Sigmoid colon (tissue), 6 donors: ENCODE measurements at regions not wholly inside any gene's neighbourhood (a gene's known extent, or its start where the extent isn't known, plus 50 kb on each side); places are given as distances from the start of the nearest gene placed in this dataset.

Experiments used
- DNase-seq: peaks from one replicate; pipeline ENCODE4 v3.0.0-alpha.2; 2019
- H3K27ac ChIP-seq, 4 donors: fragments of 200-600 bp; sonication (generic); one replicate each; pipeline ENCODE4 v1.5.1; 2016 to 2019; ENCODE audit warnings: mild to moderate bottlenecking in 1 of 4
- H3K27me3 ChIP-seq, 3 donors: fragments of 200-600 bp; sonication (generic); one replicate each; pipeline ENCODE4 v1.5.1; 2019; ENCODE audit warnings: mild to moderate bottlenecking in 1 of 3
- H3K36me3 ChIP-seq, 4 donors: fragments of 200-600 bp; sonication (generic); one replicate each; pipeline ENCODE4 v1.5.1; 2016 to 2019
- H3K4me1 ChIP-seq, 4 donors: fragments of 200-600 bp; sonication (generic); one replicate each; pipeline ENCODE4 v1.5.1; 2017 to 2019
- H3K4me3 ChIP-seq, 4 donors: fragments of 200-600 bp; sonication (generic); one replicate each; pipeline ENCODE4 v1.5.1; 2017 to 2019; ENCODE audit warnings: mild to moderate bottlenecking in 2 of 4, moderate library complexity in 1 of 4
- H3K9me3 ChIP-seq, 4 donors: fragments of 200-600 bp in 3 of 4; sonication (generic) in 3 of 4; one replicate each; pipeline versions ENCODE4 v1.5.1 to v1.6.1; 2013 to 2019
- CTCF ChIP-seq, 4 experiments: fragments of 450-650 bp in 3 of 4; fragments of 200-600 bp in 1 of 4; IDR thresholded peaks; one replicate each; pipeline ENCODE4 v1.5.1; 2016 to 2019; ENCODE audit warnings: antibody characterized with exemption in 4 of 4, mild to moderate bottlenecking in 3 of 4, moderate library complexity in 2 of 4
- EP300 ChIP-seq, 4 donors: sonication (generic); formaldehyde crosslinking; IDR thresholded peaks; one replicate each; pipeline ENCODE4 v1.6.1; 2017; ENCODE audit warnings: antibody characterized with exemption in 4 of 4
- POLR2A ChIP-seq, 2 donors: fragments of 450-650 bp; IDR thresholded peaks; one replicate each; pipeline ENCODE4 v1.6.1; 2016; ENCODE audit warnings: antibody characterized with exemption in 2 of 2, mild to moderate bottlenecking in 2 of 2, moderate library complexity in 2 of 2
- POLR2AphosphoS5 ChIP-seq, 4 donors: sonication (generic); formaldehyde crosslinking; IDR thresholded peaks; one replicate each; pipeline ENCODE4 v1.6.1; 2017; ENCODE audit warnings: antibody characterized with exemption in 4 of 4
- WGBS, 2 donors: extraction: QIAGEN DNeasy Blood & Tissue Kit; methylation state at CpG; one replicate each; pipeline ENCODE4 v1.1.7; 2013; 5-methylcytosine and 5-hydroxymethylcytosine counted together
- intact Hi-C: fragments of 100-400 bp; cut with DNase I; formaldehyde crosslinking; loops from one replicate; pipeline ENCODE4 v1.15.1; 2023
- donor health status: healthy with polysubstance abuse.
- donor health status: healthy.

GRCh38 chr3:65284546-65284945 lies 596.7 kb upstream of the ADAMTS9 start:
- no peaks in the 10 kb centered on the region for H3K36me3 ChIP-seq
- H3K4me1 ChIP-seq = no peaks in the 10 kb centered on the region
- no peak overlapping the region for H3K27ac ChIP-seq
- no peaks in the 10 kb centered on the region for H3K9me3 ChIP-seq
- intact Hi-C loops = no loop called here
- no peak for DNase-seq
- no peaks in the 10 kb centered on the region for H3K27me3 ChIP-seq
- 75 to 78% methylated on average over 6 of the region's 6 CpGs for WGBS, 2 donors
- TF ChIP-seq CTCF (IDR thresholded peaks at IDR 0.05) (no peak), POLR2A (IDR thresholded peaks at IDR 0.05) (no peak), POLR2AphosphoS5 (IDR thresholded peaks at IDR 0.05) (no peak), EP300 (IDR thresholded peaks at IDR 0.05) (no peak)
- no peak overlapping the region for H3K4me3 ChIP-seq

GRCh38 chr3:65279225-65279782 lies 591.5 kb upstream of the ADAMTS9 start:
- Histone ChIP-seq H3K4me3 (no peak overlapping the region), H3K36me3 (no peaks in the 10 kb centered on the region), H3K4me1 (no peaks in the 10 kb centered on the region), H3K27ac (no peak overlapping the region), H3K9me3 (no peaks in the 10 kb centered on the region), H3K27me3 (no peaks in the 10 kb centered on the region)
- intact Hi-C loops = no loop called here
- WGBS, 2 donors = 46 to 81% methylated on average over 6 of the region's 6 CpGs
- DNase-seq = no peak
- TF ChIP-seq POLR2A (IDR thresholded peaks at IDR 0.05) = no peak
- TF ChIP-seq CTCF (IDR thresholded peaks at IDR 0.05) = no peak
- no peak for TF ChIP-seq POLR2AphosphoS5 (IDR thresholded peaks at IDR 0.05)
- TF ChIP-seq EP300 (IDR thresholded peaks at IDR 0.05) = no peak

DNA sequence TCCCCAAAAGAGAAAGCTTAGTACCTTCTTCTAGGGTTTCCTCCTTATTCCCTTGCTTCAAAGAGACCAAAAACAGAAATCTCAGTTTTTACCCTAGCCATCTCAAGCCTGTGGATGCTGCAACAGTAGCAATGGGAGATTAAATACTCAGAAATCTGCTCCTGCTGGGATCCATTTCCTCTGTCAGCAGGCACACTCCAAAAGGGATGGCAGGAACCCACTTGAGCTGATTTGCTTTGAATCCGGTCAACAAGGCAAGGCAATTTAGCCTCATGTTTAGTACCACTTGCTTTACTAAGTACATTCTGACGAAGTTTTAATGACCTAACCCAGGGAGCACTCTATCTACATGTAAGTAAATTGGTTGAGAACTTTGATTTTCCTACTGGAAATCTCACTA lies 590.0 kb upstream of the ADAMTS9 start:
- WGBS, 2 donors = 69 to 84% methylated on average over 2 of the region's 2 CpGs
- intact Hi-C loops = no loop called here
- DNase-seq = no peak

DNA sequence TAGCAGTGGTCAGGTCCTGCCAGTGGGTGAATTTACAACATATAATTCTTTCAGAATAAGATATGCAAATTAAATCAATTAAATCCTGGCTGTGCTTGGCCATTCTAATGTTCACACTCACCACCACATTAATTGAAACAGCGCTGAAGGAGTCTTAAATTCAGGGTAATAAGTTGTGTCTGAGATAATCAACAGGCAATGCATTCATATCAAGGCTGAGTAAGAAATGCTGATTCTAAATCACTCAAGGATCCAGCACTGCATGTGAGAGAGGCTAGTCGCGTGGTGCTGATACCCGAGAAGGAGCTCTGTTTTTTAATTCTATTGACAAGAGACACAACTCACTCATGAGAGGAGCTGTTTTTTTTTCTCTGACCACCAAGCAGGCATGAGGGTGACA lies 588.8 kb upstream of the ADAMTS9 start:
- no peak overlapping the region for H3K27ac ChIP-seq
- 69 to 93% methylated on average over 4 of the region's 4 CpGs for WGBS, 2 donors
- H3K4me1 ChIP-seq = no peaks in the 10 kb centered on the region
- H3K4me3 ChIP-seq = no peak overlapping the region
- H3K27me3 ChIP-seq = no peaks in the 10 kb centered on the region
- H3K9me3 ChIP-seq = no peaks in the 10 kb centered on the region
- intact Hi-C loops = no loop called here
- no peaks in the 10 kb centered on the region for H3K36me3 ChIP-seq
- no peak for DNase-seq
- TF ChIP-seq POLR2AphosphoS5 (IDR thresholded peaks at IDR 0.05) (no peak), EP300 (IDR thresholded peaks at IDR 0.05) (no peak), POLR2A (IDR thresholded peaks at IDR 0.05) (no peak), CTCF (IDR thresholded peaks at IDR 0.05) (no peak)

More for the DNA sequence above, 590.0 kb upstream of the ADAMTS9 start:
- no peaks in the 10 kb centered on the region for H3K27me3 ChIP-seq
- H3K4me1 ChIP-seq = no peaks in the 10 kb centered on the region
- no peaks in the 10 kb centered on the region for H3K9me3 ChIP-seq
- no peak for TF ChIP-seq POLR2A (IDR thresholded peaks at IDR 0.05)
- TF ChIP-seq CTCF (IDR thresholded peaks at IDR 0.05) = no peak
- TF ChIP-seq EP300 (IDR thresholded peaks at IDR 0.05) = no peak
- TF ChIP-seq POLR2AphosphoS5 (IDR thresholded peaks at IDR 0.05) = no peak
- H3K27ac ChIP-seq = no peak overlapping the region
- H3K4me3 ChIP-seq = no peak overlapping the region
- no peaks in the 10 kb centered on the region for H3K36me3 ChIP-seq

GRCh38 chr3:65268426-65268825 lies 580.6 kb upstream of the ADAMTS9 start:
- TF ChIP-seq POLR2A (IDR thresholded peaks at IDR 0.05) (no peak), CTCF (IDR thresholded peaks at IDR 0.05) (no peak), EP300 (IDR thresholded peaks at IDR 0.05) (no peak), POLR2AphosphoS5 (IDR thresholded peaks at IDR 0.05) (no peak)
- DNase-seq = no peak
- H3K4me1 ChIP-seq = peaks cover 0 to 7% (median 0%) of the 10 kb centered on the region in 4 donors
- no peak overlapping the region for H3K27ac ChIP-seq
- WGBS, 2 donors = 56 to 64% methylated on average over 1 of the region's 1 CpG
- H3K36me3 ChIP-seq = no peaks in the 10 kb centered on the region
- no peak overlapping the region for H3K4me3 ChIP-seq
- H3K9me3 ChIP-seq = no peaks in the 10 kb centered on the region
- H3K27me3 ChIP-seq = no peaks in the 10 kb centered on the region
- intact Hi-C loops = no loop called here
